ENCODE measurements at regions not wholly inside any gene's neighbourhood (a gene's known extent, or its start where the extent isn't known, plus 50 kb on each side); places are given as distances from the start of the nearest gene placed in this dataset.
A peak's percentile ranks its signal among the peaks of the same experiment; 100 is the strongest.
"Not testable (repeated sequence)": the region's sequence is repeated elsewhere in the genome, so short reads cannot be mapped to it uniquely, and the experiment has no call there.

GRCh38 chr4:82301390-82301789, 72.4 kb downstream of the HNRNPD start:
- DNase-seq (ENCODE audit: low spot score), result not testable (repeated sequence)

- DNase-seq (ENCODE audit: low spot score), result peak; percentile 63
These were observed 80.5 kb downstream of the HNRNPD start for GRCh38 chr4:82293304-82293703.

GRCh38 chr4:82287720-82288119, 86.1 kb downstream of the HNRNPD start:
- no peak for DNase-seq (ENCODE audit: low spot score)

GRCh38 chr4:82284858-82285805, 88.7 kb downstream of the HNRNPD start:
- peak; percentile 99 for DNase-seq (ENCODE audit: low spot score)

DNA sequence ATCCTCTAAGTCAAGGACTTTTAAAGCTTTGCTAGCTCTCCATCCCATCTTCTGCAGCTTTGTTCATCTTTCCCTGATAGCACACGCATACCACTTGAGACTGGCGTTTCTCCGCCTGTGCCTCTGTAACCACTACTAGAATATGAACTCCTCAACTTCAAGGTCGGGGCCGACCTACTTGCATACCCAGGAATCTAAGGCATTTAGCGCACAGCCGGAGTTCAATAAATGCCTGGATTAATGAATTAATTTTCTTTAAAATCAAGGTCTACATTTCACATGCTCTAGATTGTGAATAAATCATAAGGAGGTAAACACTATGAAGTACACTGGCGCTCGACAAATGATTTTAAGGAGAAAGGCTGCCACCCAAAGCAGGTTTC, 89.3 kb downstream of the HNRNPD start:
- no peak for DNase-seq (ENCODE audit: low spot score)

- no peak for DNase-seq (ENCODE audit: low spot score)
These were observed 90.9 kb downstream of the HNRNPD start for GRCh38 chr4:82282875-82283274.

- DNase-seq (ENCODE audit: low spot score), result not testable (repeated sequence)
These were observed 94.2 kb downstream of the HNRNPD start for GRCh38 chr4:82279550-82279949.

- DNase-seq (ENCODE audit: low spot score), result no peak
These were observed 97.5 kb downstream of the HNRNPD start for GRCh38 chr4:82276332-82276640.

- no peak for DNase-seq (ENCODE audit: low spot score)
These were observed 98.1 kb downstream of the HNRNPD start for GRCh38 chr4:82275431-82276331.

- DNase-seq (ENCODE audit: low spot score), result not testable (repeated sequence)
These were observed 99.1 kb downstream of the HNRNPD start for GRCh38 chr4:82274700-82275099.

- not testable (repeated sequence) for DNase-seq (ENCODE audit: low spot score)
These were observed 101.3 kb downstream of the HNRNPD start for GRCh38 chr4:82272523-82272922.

DNA sequence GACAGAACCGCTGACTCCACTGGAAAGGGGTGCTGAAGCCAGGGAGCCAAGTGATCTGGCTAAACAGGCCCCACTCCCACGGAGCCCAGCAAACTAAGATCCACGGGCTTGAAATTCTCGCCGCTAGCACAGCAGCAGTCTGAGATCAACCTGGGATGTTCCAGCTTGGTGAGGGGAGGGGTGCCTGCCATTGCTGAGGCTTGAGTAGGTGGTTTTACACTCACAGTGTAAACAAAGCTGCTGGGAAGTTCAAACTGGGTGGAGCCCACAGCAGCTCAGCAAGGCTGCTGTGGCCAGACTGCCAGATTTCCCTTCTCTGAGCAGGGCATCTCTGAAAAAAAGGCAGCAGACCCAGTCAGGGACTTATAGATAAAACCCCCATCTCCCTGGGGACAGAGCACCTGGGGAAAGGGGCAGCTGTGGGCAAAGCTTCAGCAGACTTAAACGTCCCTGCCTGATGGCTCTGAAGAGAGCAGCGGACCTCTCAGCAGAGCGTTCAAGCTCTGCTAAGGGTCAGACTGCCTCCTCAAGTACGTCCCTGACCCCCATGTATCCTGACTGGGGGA, 101.8 kb downstream of the HNRNPD start:
- DNase-seq (ENCODE audit: low spot score), result not testable (repeated sequence)

GRCh38 chr4:82268826-82269193, 105.0 kb downstream of the HNRNPD start:
- no peak for DNase-seq (ENCODE audit: low spot score)

- DNase-seq (ENCODE audit: low spot score), result peak; percentile 54
These were observed 105.6 kb downstream of the HNRNPD start for GRCh38 chr4:82268050-82268825.

GRCh38 chr4:82267506-82267905, 106.3 kb downstream of the HNRNPD start:
- no peak for DNase-seq (ENCODE audit: low spot score)

DNA sequence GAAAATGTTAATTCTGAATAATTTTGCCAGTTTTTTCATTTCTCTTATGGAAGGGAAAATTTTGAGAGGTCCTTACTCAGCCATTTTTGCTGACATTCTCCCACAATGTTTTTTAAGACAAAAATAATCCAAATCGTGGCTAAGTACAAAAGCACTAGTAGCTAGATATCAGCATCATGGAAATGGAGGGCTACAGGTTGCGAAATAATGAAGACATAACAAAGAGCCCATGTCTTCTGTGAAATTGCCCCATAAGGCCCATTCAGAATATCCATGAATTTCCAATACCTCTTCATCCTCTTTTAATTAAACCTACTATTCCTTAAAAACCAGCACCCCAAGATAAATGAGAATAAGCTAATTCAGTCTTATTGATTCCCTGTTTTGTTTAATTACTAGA, 107.4 kb downstream of the HNRNPD start:
- no peak for DNase-seq (ENCODE audit: low spot score)

- DNase-seq (ENCODE audit: low spot score), result no peak
These were observed 112.7 kb downstream of the HNRNPD start for GRCh38 chr4:82261084-82261483.

DNA sequence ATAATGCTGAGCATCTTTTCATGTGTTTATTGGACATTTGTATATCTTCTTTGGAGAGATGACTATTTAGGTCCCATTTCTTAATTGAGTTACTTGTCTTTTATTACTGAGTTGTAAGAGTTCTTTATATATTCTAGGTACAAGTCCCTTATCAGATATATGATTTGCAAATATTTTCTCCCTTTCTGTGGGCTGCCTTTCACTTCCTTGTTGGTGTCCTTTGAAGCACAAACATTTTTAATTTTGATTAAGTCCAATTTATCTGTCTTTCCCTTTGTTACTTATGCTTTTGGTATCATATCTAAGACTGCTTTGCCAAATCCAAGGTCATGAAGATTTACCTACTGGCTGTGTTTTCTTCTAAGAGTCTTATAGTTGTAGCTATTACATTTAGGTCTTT, 113.2 kb downstream of the HNRNPD start:
- DNase-seq (ENCODE audit: low spot score), result no peak

GRCh38 chr4:82256718-82257117, 117.1 kb downstream of the HNRNPD start:
- DNase-seq (ENCODE audit: low spot score), result no peak

DNA sequence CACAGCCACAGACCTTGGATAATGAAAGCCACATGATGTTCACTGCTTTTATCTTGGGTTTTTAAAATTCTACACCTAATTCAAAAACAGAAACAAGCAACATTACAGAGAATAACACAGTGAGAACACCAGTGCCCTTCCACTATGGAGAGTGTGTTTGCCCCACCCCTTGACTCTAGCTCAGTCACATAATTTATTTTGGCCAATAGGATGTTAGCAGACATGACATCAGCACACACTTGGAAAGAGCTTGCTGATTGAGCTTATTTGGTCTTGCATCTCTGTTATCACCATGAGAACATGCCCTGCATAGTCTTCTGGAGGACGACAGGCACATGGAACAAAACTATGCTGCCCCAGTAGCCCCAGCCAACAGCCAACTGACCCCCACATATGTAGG, 118.1 kb downstream of the HNRNPD start:
- no peak for DNase-seq (ENCODE audit: low spot score)

GRCh38 chr4:82248903-82249632, 124.7 kb downstream of the HNRNPD start:
- no peak for DNase-seq (ENCODE audit: low spot score)

Measured in CD4-positive, alpha-beta T cell treated with Interleukin-2 at 100 ng/mL for 4 hours (primary cell).